Epithelial cell of proximal tubule (primary cell): ENCODE measurements at regions not wholly inside any gene's neighbourhood (a gene's known extent, or its start where the extent isn't known, plus 50 kb on each side); places are given as distances from the start of the nearest gene placed in this dataset.
A peak's percentile ranks its signal among the peaks of the same experiment; 100 is the strongest.
"Not testable (repeated sequence)": the region's sequence is repeated elsewhere in the genome, so short reads cannot be mapped to it uniquely, and the experiment has no call there.

Experiments used
- DNase-seq: peaks from one replicate; pipeline ENCODE4 v3.0.0-alpha.2; 2011; ENCODE audit warnings: low read depth
- H3K4me3 ChIP-seq: 2 replicates; pipeline ENCODE4 v1.5.1; 2011; ENCODE audit warnings: low read depth, mild to moderate bottlenecking, low read length
- TF ChIP-seq, protein P1 (sequence below): conservative IDR thresholded peaks from 2 replicates; pipeline ENCODE4 v1.5.1; 2012; ENCODE audit warnings: low read depth, mild to moderate bottlenecking, low read length

DNA sequence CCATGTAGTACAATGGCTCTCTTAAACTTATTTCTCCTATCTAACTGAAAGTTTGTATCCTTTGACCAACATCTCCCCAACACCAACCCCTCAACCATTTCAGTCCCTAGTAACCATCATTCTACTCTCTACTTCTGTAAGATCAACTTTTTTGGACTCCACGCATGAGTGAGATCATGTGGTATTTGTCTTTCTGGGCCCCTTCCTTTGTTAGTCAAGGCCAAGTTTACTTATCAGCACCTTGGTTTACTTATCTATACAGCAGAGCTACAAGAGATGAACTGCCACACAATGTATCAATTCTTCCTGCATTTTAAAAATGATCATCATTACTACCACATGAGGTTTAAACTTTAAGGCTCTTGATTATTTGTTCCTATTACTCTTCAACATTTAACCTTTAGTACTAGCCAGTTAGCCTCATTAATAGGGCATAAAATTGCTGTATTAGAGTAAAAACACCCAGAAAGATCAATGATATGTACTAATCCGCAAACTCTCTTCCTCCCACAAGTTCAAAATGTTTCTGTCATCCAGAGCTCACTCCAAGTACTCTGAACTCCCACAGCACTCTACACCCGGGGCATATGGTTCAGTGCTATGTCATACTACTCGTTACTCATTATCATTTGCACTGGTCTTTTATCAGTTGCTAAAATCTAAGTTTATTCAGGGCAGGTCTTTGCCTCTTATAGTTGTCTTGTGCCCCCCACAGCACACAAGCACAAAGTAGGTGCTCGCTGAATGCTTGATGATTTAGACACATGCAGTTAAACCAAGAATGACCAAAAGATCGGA, 145.7 kb upstream of the ADAMTS3 start:
- H3K4me3 ChIP-seq = no peak overlapping the region
- no peak for DNase-seq
- TF ChIP-seq, protein P1, sequence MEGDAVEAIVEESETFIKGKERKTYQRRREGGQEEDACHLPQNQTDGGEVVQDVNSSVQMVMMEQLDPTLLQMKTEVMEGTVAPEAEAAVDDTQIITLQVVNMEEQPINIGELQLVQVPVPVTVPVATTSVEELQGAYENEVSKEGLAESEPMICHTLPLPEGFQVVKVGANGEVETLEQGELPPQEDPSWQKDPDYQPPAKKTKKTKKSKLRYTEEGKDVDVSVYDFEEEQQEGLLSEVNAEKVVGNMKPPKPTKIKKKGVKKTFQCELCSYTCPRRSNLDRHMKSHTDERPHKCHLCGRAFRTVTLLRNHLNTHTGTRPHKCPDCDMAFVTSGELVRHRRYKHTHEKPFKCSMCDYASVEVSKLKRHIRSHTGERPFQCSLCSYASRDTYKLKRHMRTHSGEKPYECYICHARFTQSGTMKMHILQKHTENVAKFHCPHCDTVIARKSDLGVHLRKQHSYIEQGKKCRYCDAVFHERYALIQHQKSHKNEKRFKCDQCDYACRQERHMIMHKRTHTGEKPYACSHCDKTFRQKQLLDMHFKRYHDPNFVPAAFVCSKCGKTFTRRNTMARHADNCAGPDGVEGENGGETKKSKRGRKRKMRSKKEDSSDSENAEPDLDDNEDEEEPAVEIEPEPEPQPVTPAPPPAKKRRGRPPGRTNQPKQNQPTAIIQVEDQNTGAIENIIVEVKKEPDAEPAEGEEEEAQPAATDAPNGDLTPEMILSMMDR = no peak

DNA sequence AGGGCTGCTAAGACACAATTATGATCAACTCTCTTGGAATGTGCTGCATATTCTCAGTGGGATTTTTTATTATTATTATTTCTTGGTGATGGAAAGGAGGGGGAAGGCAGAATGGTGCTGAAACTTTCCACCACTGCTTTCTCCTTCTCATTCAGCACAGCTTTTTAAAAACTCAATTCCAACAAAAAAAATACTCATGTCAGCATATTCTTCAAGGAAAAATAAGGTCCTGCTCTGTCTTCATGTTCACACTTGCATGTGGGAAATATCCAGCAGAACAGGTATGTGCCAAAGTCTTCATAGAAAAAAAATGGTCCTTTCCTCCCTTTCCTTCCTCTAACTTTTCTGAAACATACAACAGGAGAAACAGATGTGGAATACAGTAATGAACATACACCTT, 144.0 kb upstream of the ADAMTS3 start:
- DNase-seq = no peak
- TF ChIP-seq, protein P1 = no peak
- H3K4me3 ChIP-seq = no peak overlapping the region

DNA sequence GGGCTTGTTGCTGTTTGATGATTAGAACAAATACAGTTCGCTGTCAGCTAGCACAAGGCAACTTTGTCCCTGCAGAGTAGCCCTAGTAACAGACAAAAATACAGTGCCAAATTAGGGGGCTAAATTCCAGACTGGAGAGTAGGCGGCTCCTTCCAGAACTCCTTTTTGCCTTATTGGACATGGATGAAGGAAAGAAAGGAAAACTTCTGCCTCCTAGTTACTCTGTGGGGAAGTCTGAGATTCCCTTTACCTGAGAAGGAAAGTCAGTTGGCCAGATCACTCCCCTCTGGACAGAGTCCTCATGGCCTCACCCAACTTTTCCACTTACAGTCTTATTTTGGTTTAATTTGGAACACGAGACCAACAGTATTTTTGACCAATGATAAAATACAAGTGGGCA, 140.5 kb upstream of the ADAMTS3 start:
- TF ChIP-seq, protein P1 = no peak
- H3K4me3 ChIP-seq = no peak overlapping the region
- no peak for DNase-seq

DNA sequence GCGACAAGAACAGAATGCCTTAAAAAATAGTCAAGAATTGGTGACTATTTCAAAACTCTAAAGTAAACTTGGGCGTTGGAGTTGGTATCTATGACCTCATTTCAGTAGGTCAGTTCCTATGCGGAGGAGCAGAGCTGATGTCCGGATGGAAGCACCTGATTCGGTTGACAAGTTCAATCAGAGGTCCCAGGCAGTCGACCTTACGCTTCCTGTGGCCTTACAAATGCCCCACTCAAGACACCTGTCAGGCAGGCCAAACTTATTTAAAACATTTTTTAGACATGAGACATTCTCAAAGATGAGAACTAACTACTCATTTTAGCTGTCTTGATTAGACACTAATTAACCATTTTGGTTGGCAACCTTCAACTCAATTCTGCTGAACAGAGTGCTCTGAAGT, 137.7 kb upstream of the ADAMTS3 start:
- no peak for DNase-seq
- TF ChIP-seq, protein P1 = no peak
- H3K4me3 ChIP-seq = no peak overlapping the region

DNA sequence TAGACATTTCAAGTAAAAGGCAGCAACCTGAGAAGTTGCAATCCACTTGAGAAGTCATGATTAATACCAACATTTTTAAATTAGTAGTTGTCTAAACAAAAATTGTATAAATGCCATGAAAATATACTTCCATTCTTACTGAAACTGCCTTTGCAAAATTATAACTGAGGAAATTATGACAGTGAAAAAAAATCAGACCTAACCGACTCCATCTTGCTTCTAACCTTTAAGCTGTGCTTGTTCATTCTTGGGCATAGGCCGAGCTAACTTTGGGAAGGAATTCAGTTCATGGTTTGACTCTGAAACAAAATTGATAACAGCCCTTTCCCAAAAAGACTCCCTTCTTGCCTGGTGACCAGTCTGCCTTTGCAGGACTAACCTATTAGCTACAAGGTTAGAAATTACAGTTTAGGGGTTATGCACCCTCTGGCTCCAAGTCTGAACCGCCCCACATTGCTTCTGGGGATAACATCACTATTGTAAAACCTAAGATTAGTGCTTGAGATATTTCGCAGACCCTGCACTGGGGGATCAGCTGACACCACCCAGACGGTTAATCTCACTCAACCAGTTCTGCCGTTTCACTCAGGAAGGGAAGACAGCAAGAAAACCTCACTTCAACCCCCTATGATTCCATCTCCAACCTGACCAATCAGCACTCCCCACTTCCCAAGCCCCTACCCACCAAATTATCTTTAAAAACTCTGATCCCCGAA, 136.1 kb upstream of the ADAMTS3 start:
- not testable (repeated sequence) for DNase-seq

DNA sequence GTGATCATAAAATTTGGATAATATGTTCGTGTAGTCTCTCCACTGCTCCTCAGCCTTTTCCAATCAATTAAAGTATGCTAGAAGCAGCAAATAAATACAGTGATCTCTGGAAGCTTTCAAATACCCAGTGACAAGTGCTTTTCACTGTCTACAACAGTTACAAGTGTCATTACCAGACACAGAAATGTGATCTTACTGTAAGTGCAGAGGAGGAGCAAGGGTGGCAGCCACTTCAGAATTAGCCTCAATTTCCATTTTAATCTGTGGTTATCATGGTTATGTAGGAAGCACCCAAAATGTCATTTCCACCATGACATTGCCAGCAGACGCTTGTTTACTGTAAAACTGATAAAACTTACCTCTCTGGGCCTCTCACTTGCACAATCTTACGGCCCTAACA, 133.9 kb upstream of the ADAMTS3 start:
- H3K4me3 ChIP-seq = no peak overlapping the region
- TF ChIP-seq, protein P1 = no peak
- DNase-seq = no peak

More for the DNA sequence above, 136.1 kb upstream of the ADAMTS3 start:
- H3K4me3 ChIP-seq = not testable (repeated sequence)

DNA sequence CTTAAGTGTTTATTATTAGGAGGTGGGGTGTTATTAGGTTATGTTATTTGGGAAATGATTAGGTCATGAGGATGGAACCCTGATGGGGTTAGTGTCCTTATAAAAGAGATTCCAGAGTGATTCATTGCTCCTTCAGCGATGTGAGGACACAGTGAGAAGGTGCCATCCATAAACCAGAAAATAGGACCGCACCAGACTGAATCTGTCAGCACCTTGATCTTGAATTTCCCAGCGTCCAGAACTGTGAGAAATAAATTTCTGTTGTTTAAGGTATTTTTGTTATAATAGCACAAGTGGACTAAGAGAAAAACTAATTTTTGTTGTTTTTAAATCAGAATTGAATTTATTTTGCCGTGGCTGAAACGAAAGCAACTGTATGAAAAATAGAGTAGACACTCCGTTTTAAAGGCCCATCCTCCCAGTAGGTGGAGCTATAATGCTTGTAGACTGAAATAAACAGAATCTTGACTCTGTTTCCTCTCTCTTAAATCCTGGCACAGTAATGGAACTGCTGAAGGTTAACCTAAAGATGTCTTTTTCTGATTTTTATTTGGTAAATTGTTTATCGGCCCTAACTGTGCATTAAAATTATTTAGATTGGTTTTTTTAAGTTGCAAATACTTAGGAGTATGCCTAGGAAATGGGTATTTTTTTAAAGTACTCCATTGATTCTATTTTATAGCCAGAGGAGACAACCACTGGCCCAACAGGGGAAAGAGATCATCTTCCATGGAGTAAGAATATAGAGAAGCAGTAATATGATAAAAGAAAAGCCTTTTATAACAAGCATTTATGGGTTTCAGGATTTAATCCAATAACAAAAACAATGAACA, 133.2 kb upstream of the ADAMTS3 start:
- peak; percentile 39 for DNase-seq
- TF ChIP-seq, protein P1 = peak; percentile 79
- peak overlapping the region; percentile 52 for H3K4me3 ChIP-seq
